Stromal cell of bone marrow (primary cell): ENCODE measurements at regions not wholly inside any gene's neighbourhood (a gene's known extent, or its start where the extent isn't known, plus 50 kb on each side); places are given as distances from the start of the nearest gene placed in this dataset.
"Not testable (repeated sequence)": the region's sequence is repeated elsewhere in the genome, so short reads cannot be mapped to it uniquely, and the experiment has no call there.

Source experiments
- DNase-seq: peaks from one replicate; pipeline ENCODE4 v3.0.0-alpha.2; 2012; ENCODE audit warnings: low read depth

DNA sequence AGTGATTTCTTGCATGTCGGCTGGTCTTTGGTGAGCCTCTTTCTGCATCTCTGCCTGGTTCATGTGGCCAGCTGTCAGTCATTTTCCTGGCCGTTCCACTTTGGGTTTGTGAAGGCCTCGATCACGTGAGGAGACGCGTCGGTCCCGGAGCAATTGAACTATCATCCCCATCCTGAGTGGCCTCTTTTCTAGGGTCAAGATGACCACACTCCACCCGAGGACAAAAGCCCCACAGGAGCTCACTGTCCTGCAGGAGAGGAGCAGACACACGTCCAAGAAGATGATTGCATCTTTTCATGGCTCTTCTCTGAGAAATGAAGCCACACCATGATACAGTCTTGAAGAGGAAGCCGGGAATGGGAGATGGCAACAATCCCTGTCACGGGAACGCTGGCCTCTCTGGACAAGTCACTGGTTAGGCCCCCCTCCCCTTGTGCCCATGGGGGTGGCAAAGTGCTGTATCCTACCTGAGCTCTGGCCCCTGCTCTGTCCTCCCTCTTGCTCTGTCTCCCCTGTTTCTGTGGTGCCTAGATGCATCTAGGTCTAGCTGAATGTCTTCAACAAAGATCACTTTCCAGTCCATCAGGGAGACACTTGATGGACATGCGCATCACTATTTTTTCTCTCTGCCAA is 291.4 kb upstream of the ZNF337 start:
- DNase-seq, result not testable (repeated sequence)

DNA sequence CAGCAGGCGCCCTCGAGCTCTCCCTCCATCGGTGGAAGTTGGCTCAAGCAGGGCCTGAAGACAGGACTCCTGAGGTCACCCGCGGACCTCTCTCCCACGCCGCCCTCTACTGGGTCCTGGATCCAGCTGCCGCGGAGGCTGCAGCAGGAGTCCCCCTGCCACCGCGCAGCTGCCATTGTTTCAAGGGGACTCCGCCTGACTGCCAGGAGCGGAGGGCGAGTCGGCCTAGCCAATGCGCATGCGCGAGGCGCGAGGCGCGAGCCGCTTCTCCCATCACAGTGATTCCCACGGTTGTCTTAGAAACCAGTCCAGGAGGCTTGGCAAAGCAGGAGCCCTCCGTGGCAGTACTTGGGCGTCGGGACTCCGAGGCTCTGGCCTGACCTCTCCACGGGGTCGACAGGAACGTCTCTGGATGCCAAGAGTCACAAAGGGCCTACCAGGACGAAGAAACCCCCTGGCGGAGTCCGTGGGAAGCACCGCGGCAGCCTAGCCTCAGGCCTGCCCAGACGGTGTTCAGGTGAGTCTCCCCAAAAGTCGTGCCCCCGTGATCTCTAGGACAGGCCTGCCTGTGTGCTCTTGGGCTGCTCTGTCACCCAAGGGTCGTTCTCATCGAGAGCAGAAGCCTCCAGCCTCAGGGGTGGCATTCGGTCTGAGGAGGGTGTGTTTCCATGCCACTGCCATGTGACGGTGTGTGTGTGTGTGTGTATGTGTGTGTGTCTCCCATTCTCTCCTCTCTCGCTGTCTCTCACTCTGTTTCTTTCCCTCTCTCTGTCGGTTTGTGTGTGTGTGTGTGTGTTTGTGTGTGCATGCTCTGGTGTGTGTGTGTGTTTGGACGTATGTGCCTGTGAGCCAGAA is 290.6 kb upstream of the ZNF337 start:
- peak; percentile 9 for DNase-seq

DNA sequence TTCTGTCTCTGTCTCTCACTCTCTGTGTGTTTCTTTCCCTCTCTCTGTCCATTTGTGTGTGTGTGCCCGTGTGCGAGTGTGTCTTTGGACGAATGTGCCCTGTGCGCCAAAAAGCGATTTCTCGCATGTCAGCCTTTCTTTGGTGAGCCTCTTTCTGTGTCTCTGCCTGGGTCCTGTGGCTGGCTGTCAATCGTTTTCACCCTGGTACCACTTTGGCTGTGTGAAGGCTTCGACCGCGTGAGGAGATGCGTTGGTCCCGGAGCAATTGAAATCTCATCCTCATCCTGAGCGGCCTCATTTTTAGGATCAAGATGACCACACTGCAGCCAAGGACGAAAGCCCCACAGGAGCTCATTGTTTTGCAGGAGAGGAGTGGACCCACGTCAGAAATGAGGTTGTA is 288.9 kb upstream of the ZNF337 start:
- DNase-seq, result no peak

DNA sequence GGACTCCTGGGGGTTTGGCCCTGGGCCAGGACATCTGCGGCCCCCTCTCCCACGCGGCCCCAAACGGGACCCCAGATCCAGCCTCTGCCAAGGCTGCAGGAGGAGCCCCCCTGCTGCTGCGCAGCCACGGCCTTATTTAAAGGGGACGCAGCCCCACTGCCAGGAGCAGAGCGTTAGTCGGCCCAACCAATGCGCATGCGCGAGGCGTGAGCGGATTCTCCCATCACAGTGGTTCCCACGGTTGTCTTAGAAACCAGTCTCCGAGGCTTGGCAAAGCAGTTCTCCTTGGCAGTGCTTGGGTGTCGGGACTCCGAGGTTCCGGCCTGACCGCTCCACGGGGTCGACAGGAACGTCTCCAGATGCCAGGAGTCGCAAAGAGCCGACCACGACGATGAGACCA is 288.3 kb upstream of the ZNF337 start:
- peak; percentile 6 for DNase-seq

DNA sequence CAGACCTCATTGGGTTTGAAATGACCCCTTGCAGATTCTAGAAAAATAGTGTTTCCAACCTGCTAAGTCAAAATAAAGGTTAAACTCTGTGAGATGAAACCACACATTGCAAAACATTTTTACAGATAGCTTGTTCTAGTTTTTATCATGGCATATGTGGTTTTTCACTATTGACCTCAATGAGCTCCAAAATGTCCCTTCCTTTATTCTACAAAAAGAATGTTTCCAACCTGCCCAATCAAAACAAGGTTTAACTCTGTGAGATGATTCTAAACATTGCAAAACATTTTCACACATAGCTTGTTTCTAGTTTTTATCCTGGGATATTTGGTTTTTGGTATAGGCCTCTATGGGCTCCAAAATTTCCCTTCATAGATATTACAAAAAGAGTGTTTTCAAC is 286.0 kb upstream of the ZNF337 start:
- not testable (repeated sequence) for DNase-seq

DNA sequence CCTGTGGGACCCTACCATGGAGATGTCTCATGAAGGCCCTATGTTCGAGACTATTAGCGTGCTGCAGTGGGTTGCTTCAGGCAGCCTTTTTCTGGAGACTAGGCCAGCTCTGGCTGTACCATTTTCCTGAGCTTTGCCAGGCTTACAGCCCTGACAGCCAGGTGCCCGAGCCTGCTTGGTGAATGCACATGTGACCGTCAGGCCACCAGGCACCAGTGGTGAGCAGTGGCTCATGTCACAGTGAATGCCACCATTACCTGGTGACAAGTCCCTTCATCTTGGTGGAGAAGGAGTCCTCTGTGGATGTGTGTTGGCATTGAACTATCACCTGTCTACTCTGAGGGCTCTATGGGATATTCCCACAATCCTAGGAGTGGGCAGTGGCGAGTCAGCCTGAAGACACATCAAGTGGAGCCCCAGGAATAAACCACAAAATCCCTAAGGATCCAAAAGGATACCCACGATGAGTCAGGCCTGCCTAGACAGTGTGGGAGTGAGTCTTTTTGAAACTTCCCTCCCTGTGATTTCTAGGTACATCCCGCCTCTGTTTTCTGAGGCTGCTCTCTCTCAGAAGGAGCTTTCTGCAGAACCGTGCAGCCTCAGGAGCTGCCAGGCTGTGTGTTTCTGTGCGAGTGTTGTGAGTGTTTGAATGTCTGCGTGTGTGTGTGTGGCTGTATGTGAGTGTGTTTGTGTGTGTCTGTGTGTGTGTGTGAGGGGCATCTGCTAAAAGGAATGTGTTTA is 282.0 kb upstream of the ZNF337 start:
- peak; percentile 2 for DNase-seq

DNA sequence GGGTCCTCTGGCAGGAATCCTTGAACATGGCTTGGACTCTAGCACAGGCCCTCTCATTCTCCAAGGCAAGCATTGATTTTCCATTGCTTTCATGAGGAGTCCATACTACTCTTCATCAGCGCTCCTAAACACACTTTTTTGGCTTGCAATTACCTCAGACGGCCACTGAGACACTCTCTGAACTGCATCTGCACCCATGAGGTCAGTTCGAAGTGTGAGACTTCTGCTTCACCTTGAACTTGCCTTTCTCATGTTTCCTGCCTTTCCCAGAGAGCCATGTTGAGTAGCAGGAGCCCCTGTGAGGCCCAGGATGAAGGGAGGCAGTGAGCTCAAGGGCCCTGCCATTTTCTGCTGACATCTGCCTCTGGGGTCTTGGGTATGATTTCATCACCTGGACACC is 279.2 kb upstream of the ZNF337 start:
- not testable (repeated sequence) for DNase-seq

DNA sequence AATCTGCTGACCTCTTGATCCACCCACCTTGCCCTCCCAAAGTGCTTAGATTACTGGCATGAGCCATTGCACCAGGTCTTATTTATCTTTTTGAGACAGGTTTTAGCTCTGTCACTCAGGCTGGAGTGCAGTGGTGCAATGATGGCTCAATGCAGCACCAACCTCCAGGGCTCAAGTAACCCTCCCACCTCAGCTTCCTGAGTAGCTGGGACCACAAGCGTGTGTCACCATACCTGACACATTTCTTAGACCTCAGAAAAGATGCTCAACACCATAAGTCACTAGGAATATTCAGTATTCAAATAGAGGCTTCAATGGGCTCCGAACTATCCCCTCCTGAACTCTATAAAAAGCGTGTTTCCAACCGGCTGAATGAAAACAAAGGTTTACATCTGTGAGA is 268.6 kb upstream of the ZNF337 start:
- not testable (repeated sequence) for DNase-seq

DNA sequence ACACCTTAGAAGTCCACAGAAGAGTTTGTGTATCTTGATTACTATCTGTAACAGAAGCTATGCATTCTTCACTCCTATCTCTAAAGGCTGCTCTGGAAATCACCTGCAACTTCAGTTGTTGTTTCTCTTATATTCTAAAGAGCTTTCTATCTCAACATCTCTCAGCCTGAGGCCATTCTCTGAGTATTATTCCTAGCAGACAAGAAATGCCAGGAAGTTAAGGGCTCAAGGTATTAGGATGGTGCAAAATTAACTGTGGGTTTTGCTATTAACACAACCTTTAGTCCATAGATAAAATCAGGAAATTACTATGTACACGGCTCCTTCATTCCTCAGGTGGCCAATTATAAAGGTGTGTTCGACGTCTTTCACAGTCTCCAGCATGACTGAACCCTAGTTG is 257.2 kb upstream of the ZNF337 start:
- not testable (repeated sequence) for DNase-seq

DNA sequence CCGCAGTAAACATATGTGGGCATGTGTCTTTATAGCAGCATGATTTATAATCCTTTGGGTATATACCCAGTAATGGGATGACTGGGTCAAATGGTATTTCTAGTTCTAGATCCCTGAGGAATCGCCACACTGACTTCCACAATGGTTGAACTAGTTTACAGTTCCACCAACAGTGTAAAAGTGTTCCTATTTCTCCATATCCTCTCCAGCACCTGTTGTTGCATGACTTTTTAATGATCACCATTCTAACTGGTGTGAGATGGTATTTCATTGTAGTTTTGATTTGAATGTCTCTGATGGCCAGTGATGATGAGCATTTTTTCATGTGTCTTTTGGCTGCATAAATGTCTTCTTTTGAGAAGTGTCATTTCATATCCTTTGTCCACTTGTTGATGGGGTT is 238.6 kb upstream of the ZNF337 start:
- not testable (repeated sequence) for DNase-seq

DNA sequence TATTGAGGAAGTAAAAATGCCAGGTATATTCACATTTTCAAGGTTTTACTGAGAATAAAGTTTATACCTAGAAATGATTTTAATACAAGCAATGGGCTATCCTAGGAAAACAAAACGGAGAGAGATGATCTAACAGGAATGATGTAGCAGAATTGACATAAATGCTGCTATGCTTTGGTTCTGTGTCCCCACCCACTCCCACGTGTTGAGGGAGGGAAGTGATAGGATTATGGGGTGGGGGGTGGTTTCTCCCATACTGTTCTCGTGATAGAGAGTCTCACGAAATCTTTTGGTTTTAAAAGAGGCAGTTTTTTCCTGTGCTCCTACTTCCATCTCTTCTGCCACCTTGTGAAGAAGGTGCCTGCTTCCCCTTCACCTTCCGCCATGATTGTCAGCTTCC is 236.2 kb upstream of the ZNF337 start:
- DNase-seq, result not testable (repeated sequence)

DNA sequence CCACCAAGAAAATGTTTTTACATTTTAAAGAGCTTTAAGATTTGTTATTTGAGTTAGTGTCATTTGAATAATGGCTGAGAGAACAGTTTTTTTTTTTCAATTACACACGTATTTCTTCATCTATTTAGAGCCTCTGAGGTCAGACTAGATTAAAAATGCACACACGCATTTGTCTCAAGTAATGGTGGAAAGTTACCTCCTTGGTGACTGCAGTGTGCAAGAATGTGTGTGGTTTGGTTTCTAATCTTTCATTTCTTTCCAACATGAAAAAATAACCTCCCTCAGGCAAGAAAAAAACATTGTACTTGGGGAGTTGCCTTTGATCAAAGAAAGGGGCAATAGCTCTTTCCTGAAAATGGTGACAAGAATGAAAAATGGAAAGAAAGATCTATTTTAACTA is 235.5 kb upstream of the ZNF337 start:
- DNase-seq, result peak; percentile 26

DNA sequence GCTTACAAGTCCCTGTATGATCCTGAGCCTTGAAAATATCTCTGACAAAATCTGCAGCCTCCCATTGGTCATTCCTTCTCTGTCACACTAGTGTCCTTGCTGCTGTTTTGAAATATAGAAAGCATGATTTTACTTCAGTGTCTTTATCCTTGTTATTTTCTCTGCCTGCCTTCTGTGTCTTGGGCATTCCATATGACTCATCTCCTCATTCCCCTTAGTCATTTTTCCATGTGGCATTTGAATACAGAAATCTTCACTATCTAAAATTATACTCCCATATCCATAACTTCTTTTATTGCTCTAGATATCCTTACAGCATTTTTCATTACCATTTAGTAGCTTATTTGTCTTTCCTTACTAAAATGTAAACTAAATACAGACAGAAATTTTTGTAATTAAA is 205.7 kb upstream of the ZNF337 start:
- peak; percentile 22 for DNase-seq

DNA sequence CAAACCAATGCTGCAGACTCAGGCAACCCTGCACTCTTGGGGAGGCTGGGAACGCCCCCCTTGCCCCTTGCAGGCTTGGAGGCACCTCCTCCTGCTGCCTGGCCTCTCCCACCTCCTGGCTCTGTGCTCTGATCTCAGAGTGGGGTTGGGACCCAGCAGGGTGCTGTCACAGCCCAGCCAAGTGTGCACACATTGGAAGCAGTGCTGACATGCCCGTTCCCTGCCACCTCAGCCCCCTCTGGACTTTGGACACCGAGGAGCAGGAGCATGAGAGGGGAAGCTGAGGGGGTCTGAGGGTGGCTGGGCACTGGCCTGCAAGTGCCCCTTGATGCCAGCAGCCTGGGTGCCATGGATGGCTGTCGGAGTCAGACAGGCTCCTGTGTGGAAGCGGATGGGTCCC is 202.0 kb upstream of the ZNF337 start:
- not testable (repeated sequence) for DNase-seq

DNA sequence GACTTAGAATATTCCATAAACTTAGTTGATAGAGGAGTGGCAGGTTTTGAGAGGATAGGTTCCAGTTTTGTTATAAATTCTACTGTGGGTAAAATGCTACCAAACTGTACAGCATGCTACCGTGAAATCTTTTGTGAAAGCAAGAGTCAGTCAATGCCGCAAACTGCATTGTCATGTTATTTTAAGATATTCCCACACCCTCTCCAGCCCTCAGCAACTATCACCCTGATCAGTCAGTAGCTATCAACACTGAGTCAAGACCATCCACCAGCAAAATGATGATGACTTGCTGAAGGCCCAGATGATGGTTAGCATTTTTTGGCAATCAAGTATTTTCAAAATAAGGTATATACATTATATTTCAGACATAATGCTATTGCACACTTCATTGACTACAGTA is 182.4 kb upstream of the ZNF337 start:
- DNase-seq, result not testable (repeated sequence)

DNA sequence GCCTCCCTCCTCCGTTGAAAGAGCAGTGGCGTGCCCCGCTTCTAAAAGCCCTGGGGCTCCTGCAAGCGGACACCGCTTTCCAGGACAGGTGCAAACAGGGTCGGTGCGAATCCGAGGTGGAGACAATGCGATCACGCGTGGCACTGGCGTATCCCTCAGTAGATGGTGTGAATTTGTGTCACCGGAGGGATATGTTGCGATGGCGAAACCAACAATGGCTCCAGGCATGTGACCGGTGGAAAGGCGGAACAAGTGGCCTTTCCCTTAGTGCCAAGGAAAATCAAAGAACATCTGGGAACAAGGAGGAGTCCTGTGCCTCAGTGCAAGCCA is 172.0 kb upstream of the ZNF337 start:
- DNase-seq, result not testable (repeated sequence)

DNA sequence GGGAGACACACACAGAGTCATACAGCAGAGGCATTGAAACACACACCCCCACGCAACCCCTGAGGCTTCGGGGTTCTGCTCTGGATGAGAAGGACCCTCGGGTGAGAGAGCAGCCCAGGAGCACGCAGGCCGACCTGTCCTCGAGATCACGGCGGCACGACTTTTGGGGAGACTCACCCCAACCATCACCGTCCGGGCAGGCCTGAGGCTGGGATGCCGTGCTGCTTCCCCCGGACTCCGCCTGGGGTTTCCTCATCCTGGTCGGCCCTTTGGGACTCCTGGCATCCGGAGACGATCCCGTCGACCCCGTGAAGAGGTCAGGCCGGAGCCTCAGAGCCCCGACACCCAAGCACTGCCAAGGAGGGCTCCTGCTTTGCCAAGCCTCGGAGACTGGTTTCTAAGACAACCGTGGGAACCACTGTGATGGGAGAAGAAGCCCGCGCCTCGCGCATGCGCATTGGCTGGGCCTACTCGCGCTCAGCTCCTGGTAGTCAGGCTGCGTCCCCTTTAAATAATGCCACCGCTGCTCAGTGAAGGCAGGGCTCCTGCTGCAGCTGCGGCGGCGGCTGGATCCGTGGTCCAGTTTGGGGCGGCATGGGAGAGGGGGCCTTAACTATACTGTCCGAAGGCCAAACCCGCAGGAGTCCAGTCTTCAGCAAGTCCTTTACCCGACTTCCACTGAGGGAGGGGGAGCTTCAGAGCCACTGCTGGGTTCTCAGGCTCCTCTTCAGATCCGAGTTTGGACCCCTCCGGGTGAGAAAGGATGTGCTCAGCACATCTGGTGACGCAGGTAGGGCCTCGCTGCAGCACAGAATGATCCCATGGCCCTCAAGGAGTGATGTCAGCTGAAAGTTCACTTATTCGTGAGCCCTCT is 171.4 kb upstream of the ZNF337 start:
- DNase-seq, result peak; percentile 48

DNA sequence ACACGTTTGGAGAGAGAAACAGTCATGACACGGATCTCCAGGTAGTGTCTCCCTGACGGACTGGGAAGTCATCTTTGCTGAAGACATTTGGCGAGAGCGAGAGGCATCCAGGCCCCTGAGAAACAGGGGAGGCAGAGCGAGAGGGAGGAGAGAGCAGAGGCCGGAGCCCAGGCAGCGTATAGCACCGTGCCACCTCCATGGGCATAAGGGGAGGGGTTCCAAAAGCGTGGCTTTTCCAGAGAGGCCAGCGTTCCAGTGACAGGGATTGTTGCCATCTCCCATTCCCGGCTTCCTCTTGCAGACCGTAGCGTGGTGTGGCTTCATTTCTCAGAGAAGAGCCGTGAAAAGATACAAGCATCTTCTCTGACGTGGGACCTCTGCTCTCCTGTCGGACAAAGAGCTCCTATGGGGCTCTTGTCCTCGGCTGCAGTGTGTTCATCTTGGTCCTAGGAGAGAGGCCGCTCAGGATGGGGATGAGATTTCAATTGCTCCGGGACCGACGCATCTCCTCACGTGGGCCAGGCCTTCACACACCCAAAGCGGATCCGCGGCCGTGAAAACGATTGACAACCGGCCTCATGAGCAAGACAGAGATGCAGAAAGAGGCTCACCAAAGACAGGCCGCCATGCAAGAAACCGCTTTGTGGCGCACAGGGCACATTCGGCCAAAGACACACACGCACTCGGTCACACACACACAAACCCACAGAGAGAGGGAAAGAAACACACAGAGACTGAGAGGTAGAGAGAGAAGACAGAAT is 170.5 kb upstream of the ZNF337 start:
- DNase-seq, result not testable (repeated sequence)

DNA sequence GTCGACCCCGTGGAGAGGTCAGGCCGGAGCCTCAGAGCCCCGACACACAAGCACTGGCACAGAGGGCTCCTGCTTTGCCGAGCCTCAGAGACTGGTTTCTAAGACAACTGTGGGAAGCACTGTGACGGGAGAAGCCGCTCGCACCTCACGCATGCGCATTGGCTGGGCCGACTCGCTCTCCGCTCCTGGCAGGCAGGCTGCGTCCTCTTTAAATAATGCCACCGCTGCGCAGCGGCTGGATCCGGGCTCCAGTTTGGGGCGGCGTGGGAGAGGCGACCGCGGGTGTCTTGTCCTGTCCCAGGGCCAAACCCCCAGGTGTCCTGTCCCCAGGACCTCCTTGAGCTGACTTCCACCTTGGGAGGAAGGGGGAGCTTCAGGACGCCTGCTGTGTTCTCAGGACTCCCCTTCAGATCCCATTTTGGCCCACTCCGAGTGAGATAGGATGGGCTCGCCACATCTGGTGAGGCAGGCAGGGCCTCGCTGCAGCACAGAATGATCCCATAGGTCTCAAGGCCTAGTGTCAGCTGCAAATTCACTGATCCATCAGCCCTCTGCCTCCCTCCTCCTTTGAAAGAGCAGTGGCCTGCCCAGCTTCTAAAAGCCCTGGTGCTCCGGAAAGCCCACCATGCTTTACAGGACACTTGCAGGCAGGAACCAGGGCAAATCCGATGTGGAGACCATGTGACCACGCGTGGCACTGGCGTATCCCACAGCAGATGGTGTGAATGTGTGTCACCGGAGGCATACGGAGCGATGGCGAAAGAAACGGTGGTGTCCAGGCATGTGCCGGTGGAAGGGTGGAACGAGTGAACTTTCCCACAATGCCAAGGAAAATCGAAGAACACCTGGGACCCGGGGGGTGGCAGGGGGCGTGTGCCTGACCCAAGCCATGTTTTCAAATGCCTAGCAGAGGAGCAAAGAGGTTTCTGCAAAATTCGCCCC is 169.3 kb upstream of the ZNF337 start:
- DNase-seq, result peak; percentile 44
